ENCODE measurements at regions not wholly inside any gene's neighbourhood (a gene's known extent, or its start where the extent isn't known, plus 50 kb on each side); places are given as distances from the start of the nearest gene placed in this dataset.
A peak's percentile ranks its signal among the peaks of the same experiment; 100 is the strongest.

DNA sequence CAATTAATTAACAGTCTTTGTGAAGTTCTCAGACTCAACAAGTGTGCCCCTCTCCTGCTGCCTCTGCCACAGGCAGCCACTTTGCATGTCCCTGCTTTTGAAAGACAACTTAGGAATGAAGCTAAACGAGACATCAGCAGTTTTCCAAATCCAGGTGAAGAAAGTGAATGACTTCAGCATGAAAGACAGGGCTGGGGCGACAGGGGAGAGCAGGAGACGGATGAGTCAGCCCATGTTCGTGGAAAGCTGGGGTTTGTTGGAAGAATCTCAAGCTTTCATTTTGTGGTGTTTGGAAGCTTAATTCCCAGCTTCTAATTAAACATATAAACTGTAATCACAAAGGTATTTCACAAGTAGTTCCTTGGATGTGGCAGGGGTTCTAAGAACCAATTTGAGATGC, 207.8 kb upstream of the MAP3K1 start:
- no peak for DNase-seq (ENCODE audit: extremely low read depth in 1 of 11, low read depth in 9 of 11, low spot score in 4 of 11)

DNA sequence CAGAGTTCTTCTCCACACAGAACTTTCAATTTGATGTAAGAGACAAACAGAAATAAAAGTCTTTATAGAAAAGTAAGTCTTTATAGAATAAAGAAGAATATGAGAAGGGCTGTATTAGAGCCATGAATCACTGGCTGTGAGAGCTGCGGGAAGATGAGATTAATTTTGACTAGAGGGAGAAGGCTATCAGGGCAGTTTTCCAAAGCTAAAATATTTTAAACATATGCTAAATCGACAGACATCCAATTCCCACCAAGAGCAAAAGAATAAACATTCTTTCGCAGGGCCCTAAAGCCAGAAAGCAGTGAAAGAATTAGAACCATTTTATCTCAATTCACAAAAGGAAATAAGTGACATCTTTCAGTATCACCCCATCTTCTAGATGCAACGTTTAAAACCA, 208.3 kb upstream of the MAP3K1 start:
- no peak for DNase-seq (ENCODE audit: extremely low read depth in 1 of 11, low read depth in 9 of 11, low spot score in 4 of 11)

DNA sequence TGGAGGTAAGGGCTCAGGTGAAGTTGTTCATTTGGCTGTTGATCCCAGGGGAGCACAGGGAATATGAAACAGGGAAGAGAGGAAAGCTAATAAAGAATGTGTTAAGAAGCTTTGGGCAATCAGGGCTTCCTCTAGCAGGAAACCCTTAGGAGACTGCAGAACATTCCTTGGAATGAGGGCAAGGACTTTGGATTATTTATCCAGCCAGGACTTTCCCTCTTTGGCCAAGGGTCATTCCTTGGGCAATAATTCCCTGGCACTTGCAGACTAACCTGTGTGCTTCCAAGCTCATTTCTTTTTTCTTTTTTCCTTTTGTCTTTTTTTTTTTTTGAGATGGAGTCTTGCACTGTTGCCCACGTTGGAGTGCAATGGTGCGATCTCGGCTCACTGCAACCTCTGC, 209.2 kb upstream of the MAP3K1 start:
- no peak for DNase-seq (ENCODE audit: extremely low read depth in 1 of 11, low read depth in 9 of 11, low spot score in 4 of 11)

DNA sequence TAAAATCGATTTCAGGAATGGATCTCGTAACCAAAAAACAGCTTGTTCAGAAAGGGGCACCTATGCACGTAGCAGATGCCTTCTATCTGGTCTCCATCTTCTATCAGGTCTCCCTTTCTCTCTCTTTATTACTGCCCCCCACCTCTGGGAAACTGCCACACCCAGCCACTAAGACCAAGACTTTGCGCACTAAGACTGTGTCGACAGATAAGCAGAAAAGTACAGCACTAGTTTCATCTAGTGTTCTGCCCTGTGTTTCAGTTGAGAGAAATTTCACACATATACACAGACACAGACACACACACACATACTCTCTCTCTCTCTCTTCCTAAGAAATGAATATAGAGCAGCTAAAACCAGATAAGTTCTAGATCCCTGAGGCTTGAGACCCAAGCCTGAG, 210.1 kb upstream of the MAP3K1 start:
- no peak for DNase-seq (ENCODE audit: extremely low read depth in 1 of 11, low read depth in 9 of 11, low spot score in 4 of 11)

DNA sequence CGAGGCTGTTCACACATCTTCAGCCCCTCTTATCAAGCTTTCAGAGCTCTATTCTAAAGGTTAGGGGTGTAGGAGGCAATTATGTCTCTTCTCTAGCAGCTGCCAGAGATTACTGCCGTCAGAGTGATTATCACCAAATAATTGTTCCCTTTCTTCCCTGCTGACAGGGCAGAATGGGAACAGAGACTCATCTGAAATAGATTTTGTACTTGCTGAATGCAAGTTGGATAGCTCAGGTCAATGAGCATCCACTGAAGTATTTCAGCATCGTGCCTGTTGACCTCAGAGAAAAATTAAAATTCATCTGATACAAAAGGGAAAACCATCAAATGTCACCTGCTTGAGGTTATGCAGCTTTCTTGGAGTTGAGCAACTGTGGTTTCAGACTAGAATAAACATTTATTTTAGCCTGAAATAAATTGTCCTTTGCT, 213.7 kb upstream of the MAP3K1 start:
- DNase-seq (ENCODE audit: extremely low read depth in 1 of 11, low read depth in 9 of 11, low spot score in 4 of 11): no peak

DNA sequence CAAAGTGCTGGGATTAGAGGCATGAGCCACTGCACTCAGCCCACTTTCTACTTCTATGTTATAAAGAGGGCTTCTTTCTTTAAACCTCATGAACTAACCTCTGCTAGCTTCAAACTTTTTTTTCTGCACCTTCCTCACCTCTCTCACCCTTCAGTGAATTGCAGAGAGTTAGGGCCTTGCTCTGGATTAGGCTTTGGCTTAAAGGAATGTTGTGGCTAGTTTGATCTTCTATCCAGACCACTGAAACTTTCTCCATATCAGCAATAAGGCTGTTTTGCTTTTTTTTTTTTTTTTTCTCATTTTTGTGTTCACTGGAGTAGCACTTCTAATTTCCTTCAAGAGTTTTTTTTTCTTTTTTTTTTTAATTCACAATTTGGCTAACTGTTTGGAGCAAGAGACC, 216.4 kb upstream of the MAP3K1 start:
- DNase-seq (ENCODE audit: extremely low read depth in 1 of 11, low read depth in 9 of 11, low spot score in 4 of 11): no peak

DNA sequence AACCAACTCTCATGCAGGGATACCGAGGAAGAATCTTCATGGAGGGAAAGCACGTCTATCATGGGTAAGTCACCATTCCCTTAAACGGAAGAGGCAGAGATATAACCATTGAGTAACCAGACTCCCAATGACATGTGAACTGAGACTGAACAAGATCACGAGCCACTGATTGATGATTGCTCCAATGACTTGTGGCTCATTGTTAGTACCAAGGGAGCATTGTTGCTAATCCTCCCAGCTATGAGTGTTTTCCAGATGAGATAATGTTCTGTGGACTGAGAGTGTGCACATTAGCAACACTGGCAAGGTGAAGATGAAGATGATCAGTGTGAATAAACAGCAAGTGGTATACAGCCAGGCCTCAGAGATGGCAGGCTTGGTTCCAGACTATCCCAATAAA, 219.2 kb upstream of the MAP3K1 start:
- no peak for DNase-seq (ENCODE audit: extremely low read depth in 1 of 11, low read depth in 9 of 11, low spot score in 4 of 11)

DNA sequence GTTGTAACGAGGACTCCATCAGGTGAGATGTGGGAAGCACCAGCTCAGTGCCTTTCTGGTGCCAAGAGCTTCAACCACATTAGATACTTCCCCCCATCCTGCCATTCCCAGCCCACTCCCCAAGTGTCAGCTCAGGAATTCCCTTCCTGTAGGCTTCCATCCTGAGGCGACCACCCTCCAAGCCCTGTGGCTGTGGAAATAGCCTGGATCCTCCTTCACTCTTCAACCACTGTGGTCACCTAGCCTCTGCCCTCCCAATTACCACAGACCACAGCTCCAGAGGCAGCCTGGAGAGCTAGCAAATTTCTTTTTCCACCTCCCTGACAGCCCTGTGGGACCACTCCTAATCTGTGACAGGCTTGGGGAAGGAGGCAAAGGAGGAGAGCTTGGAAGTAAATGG, 219.8 kb upstream of the MAP3K1 start:
- DNase-seq (ENCODE audit: extremely low read depth in 1 of 11, low read depth in 9 of 11, low spot score in 4 of 11): no peak

DNA sequence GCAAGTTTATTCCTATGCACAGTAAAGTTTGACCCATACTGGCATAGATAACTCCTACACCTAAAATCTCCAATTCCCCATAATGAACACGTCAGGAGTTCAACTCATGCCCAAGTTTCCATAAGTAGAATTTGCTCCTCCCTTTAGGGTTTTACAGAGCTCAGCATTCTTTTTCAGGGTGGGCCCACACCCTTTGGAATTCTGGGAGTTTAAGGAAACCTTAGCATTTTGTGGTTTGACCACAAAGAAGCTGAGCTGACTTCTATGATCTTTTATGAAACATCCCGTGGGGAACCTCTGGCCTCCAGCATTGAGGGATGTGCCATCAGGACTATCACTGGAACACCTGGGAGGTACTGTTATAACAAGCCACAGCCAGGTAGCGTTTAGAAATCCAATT, 220.6 kb upstream of the MAP3K1 start:
- DNase-seq (ENCODE audit: extremely low read depth in 1 of 11, low read depth in 9 of 11, low spot score in 4 of 11): no peak

DNA sequence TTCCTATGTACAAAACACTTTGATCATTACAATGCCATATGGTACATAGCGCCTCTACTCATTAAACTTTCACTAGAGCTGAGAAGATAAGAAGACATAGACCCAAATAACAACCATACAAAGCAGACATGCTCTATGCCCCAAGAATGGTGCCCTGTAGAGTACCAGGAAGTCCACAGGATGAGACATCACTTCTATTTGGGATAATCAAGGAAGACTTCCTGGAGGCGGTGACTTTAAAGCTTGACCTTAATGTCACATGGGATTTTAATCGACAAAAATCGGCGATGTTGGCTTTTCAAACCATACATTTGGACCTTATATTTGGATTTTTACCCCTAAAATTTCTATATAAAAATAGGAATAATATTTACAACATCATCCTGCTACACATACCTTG, 224.3 kb upstream of the MAP3K1 start:
- DNase-seq (ENCODE audit: extremely low read depth in 1 of 11, low read depth in 9 of 11, low spot score in 4 of 11): no peak

DNA sequence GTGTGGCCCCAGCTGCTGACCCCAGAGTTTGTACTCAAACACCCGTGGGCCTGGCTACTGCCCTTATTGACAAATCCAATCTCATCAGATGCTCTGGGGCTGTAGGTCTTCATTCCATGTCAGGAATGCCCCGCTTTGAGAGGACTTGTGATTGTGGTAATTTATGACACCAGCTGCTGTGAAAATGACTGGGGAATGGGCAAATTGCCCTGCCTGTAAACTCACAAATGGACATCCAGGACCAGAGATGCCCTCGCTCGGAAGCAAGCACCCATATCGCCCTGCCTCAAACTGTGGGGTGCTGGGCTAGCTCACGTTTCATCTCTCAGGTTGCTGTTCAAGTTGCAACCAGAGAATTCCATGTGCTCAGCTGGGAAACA, 225.9 kb upstream of the MAP3K1 start:
- no peak for DNase-seq (ENCODE audit: extremely low read depth in 1 of 11, low read depth in 9 of 11, low spot score in 4 of 11)

DNA sequence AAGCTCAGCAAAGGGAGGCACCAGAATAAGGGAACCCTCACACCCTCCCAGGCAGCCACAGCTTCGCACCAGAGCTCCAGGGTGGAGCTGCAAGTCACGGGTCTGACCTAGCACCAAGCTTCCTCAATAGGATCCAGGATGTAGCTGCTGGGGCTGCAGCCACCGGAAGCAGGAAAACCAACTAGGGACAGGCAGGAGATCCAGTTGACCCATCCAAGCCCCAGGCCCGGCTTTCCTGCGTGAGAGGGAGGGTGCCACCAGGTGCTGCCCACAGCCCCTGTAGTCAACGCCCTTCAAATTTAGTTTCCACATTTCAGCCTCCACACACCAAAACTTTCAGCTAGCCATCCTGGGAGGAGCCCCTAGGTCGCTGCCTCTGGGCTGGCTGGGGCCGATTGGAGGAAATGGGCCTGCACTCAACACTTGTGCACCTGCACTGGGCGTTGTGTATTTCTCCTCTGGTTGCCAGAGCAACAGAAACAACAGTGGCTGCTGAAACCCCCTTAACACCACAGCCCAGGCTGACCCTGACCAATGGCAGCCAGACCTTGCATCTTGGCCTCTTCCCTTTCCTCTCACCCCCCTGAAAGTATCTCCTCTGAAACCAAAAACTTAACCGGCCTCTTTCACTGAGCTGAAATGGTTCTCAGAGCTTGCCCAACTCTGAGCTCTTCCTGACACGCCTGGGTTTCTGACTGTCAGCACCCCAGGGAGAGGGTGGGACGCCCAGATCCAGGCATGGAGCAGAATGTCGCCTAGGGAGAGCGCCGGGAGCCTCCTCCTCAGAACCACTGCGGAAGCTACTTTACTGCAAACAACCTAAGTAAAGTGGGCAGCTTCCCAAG, 226.5 kb upstream of the MAP3K1 start:
- peak in 1 of 11 donors; percentile 31 for DNase-seq (ENCODE audit: extremely low read depth in 1 of 11, low read depth in 9 of 11, low spot score in 4 of 11)

DNA sequence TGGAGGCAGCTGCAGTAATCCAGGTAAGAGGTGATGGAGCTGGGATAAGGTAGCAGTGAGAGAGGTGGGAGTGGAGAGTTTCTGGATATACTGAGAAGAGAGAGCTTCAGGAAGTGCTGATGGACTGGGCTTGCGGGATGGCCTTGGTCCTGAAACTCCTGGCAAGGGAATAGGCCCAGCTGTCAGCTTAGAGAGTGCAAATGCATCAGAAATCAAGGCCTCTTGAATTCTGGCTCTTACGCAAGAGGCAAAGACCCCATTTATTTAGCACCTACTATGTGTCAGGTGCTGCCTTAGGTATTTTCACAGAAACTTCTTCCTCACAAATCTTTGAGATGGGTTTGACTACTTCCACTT, 227.2 kb upstream of the MAP3K1 start:
- DNase-seq (ENCODE audit: extremely low read depth in 1 of 11, low read depth in 9 of 11, low spot score in 4 of 11): no peak

DNA sequence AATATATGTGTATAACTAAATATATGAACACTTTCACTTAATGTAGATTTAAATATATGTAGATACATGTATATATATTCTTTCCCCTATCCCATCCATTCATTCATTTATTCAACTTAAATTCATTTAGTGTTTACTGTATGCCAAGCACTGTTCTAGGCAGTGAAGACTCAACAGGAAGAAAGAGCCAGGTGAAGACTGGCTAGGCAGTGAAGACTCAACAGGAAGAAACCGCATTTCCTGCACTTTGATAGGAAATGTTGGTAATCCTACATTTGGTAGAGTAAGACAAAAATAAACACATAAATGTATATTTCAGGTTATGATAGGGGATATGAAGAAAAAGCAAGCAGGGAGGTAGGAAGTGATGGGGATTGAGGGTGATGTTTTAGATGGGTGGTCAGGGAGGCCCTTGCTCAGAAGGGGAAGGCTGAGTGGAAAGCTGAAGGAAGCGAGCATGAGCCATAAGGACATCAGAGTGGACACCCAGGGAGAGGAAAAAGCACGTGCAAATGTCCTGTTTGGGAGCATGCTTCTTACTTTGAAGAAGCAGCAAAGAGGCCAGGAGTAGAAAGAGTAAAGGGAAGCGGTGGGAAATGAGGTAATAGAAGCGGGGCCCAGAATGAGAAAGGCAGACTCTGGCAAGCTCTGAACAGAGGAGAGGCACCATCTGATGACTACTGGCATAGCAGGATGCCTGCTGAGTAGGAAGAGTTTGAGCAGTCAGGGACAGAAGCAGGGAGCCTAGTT, 227.8 kb upstream of the MAP3K1 start:
- no peak for DNase-seq (ENCODE audit: extremely low read depth in 1 of 11, low read depth in 9 of 11, low spot score in 4 of 11)

DNA sequence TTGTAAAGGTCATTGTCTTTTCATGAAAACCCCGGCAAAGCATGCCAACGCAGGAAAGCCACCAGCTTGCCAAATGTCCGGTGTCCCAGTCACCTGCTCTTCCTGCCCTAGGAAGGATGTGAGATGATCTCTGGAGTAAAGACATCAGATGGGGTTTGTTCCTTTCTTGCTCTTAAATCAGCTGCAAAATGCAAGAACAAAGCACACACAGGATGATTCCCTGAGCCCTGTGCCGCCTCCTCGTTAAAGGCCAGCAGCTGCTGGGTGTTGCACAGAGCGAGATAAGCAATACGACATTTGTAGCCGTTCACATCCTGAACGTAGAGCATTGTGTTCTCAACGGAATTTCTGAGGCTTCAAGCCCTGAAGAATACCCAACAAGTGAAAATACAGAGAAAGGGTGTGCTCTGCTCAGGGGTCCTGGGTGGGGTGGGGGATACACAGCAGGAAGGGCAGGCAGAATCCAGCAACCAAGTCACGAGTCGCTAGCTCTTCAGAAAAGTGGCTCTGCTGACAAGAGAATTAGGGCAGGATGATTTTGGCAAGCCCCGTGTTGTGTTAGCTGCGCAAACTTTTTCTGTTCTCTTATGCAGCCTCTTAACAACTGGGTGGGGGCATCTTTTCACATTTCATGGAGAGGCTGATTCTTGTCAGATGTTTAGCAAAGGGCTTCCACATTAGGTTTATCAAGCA, 229.2 kb upstream of the MAP3K1 start:
- DNase-seq (ENCODE audit: extremely low read depth in 1 of 11, low read depth in 9 of 11, low spot score in 4 of 11): peak in 8 of 11 donors; percentile 55 to 77 (median 62)

DNA sequence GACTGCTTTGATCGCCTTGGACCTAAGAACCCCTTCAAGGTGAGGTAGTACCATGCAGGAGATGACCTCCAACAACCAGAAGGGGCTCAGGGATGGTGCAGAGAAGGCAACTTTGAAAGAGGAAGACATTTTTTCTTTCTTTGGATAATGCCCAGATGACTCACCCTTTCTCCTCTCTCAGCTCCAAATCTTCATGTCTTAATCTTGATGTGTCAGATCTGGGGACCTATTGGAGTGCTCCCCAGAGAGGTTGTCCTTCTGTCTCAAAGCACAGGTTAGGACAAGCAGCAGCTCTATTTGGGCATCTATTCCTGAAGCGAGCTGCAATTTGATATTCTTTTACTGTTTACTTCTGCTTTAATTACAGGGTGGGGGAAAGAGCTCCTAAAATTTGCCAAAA, 229.9 kb upstream of the MAP3K1 start:
- no peak for DNase-seq (ENCODE audit: extremely low read depth in 1 of 11, low read depth in 9 of 11, low spot score in 4 of 11)

DNA sequence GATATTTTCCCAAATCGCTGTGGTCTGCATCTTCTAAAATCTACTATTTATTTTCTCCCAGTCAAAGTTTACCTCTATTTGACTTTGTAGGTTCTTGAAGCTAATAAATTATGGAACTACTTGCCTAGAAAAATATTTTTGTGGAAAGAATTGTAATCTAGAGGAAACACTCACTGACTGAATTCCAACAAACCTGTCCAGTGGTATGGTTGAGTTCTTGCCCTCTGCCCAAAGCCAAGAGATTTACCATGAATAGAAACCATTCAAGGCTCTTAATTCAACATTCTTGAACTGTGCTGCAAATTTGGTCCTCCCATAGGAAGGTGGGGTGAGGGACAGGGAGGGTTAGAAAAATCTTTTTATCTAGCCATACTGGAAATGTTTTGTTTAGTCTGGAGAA, 233.9 kb upstream of the MAP3K1 start:
- no peak for DNase-seq (ENCODE audit: extremely low read depth in 1 of 11, low read depth in 9 of 11, low spot score in 4 of 11)

DNA sequence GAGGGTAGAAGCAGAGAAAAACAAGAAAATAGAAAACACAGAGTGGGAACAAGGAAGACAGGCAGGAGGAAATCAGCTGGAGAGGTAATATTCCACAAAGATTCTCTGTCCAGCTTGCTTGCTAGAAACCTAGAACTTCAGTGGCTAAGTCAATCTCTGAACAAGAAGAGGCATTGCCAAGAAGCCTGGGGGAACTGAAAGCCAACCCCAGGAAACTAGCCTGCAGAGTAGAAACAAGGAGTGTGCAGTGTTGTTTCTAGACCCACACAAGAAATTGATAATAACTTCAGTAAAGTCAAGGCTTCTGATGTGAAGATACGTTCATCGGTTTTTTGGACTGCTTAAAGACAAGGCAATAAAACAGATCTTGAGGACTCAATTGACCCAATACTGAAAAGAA, 234.5 kb upstream of the MAP3K1 start:
- no peak for DNase-seq (ENCODE audit: extremely low read depth in 1 of 11, low read depth in 9 of 11, low spot score in 4 of 11)

DNA sequence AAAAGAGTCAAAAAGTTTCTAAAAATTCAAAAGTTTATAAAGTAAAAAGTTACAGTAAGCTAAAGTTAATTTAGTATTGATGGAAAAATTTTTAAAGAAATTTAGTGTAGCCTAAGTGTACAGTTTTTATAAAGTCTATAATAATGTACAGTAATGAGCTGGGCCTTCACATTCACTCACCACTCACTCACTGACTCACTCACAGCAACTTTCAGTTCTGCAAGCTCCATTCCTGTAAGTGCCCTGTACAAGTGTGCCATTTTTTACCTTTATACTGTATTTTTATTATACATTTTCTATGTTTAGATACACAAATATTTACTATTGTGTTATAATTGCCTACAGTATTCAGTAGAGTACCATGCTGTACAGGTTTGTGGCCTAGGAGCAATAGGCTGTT, 239.5 kb upstream of the MAP3K1 start:
- DNase-seq (ENCODE audit: extremely low read depth in 1 of 11, low read depth in 9 of 11, low spot score in 4 of 11): no peak

DNA sequence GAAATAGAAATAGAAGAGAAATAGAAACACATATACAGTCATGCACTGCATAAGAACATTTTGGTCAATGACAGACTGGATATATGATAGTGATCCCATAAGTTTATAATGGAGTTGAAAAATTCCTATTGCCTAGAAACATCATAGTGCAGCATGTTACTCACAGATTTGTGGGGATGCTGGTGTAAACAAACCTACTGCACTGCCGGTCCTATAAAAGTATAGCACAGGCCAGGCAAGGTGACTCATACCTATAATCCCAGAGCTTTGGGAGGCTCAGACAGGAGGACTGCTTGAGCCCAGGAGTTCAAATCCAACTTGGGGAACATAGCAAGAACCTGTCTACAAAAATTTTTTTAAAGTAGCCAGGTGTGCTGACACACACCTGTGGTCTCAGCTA, 240.6 kb upstream of the MAP3K1 start:
- no peak for DNase-seq (ENCODE audit: extremely low read depth in 1 of 11, low read depth in 9 of 11, low spot score in 4 of 11)
